ENCODE measurements at regions not wholly inside any gene's neighbourhood (a gene's known extent, or its start where the extent isn't known, plus 50 kb on each side); places are given as distances from the start of the nearest gene placed in this dataset.

- no peak for DNase-seq
Measured at GRCh38 chr6:45739058-45739457, 276.6 kb downstream of the CLIC5 start.

- no peak for DNase-seq
Measured at GRCh38 chr6:45738057-45738455, 277.6 kb downstream of the CLIC5 start.

GRCh38 chr6:45737331-45738056 lies 278.2 kb downstream of the CLIC5 start:
- DNase-seq = no peak

- no peak for DNase-seq
Measured at GRCh38 chr6:45736134-45736533, 279.5 kb downstream of the CLIC5 start.

GRCh38 chr6:45732731-45733130 lies 282.9 kb downstream of the CLIC5 start:
- DNase-seq = no peak

GRCh38 chr6:45730232-45730631 lies 285.4 kb downstream of the CLIC5 start:
- no peak for DNase-seq

- DNase-seq = no peak
Measured at GRCh38 chr6:45728674-45729073, 287.0 kb downstream of the CLIC5 start.

GRCh38 chr6:45727819-45728449 lies 287.7 kb downstream of the CLIC5 start:
- DNase-seq = no peak

- DNase-seq = no peak
Measured at GRCh38 chr6:45727228-45727627, 288.4 kb downstream of the CLIC5 start.

GRCh38 chr6:45726444-45726843 lies 289.2 kb downstream of the CLIC5 start:
- DNase-seq = no peak

- DNase-seq = no peak
Measured at GRCh38 chr6:45724511-45724910, 291.1 kb downstream of the CLIC5 start.

GRCh38 chr6:45724027-45724426 lies 291.6 kb downstream of the CLIC5 start:
- no peak for DNase-seq

- DNase-seq = no peak
Measured at GRCh38 chr6:45722876-45723275, 292.8 kb downstream of the CLIC5 start.

GRCh38 chr6:45721665-45722064 lies 294.0 kb downstream of the CLIC5 start:
- no peak for DNase-seq

GRCh38 chr6:45718871-45719270 lies 296.8 kb downstream of the CLIC5 start:
- no peak for DNase-seq

- DNase-seq = no peak
Measured at GRCh38 chr6:45718131-45718530, 297.5 kb downstream of the CLIC5 start.

GRCh38 chr6:45717715-45718114 lies 297.9 kb downstream of the CLIC5 start:
- DNase-seq = no peak

- DNase-seq = no peak
Measured at GRCh38 chr6:45717027-45717426, 298.6 kb downstream of the CLIC5 start.

- DNase-seq = no peak
Measured at GRCh38 chr6:45715508-45715803, 300.2 kb downstream of the CLIC5 start.

GRCh38 chr6:45714741-45715507 lies 300.7 kb downstream of the CLIC5 start:
- DNase-seq = peak in 1 of 4 experiments; percentile 5

- DNase-seq = no peak
Measured at GRCh38 chr6:45714006-45714730, 301.5 kb downstream of the CLIC5 start.

Data from activated naive CD4-positive, alpha-beta T cell (primary cell).